GM12864 (cell line): ENCODE measurements at regions not wholly inside any gene's neighbourhood (a gene's known extent, or its start where the extent isn't known, plus 50 kb on each side); places are given as distances from the start of the nearest gene placed in this dataset.

Experiments used
- DNase-seq: peaks from one replicate; pipeline ENCODE4 v3.0.0-alpha.2; 2011; ENCODE audit warnings: low read depth
- H3K4me3 ChIP-seq: 2 replicates; pipeline ENCODE4 v1.5.1; 2011; ENCODE audit warnings: mild to moderate bottlenecking, low read depth, low read length, control low read depth
- CTCF ChIP-seq: IDR thresholded peaks from 2 replicates; pipeline ENCODE4 v1.5.1; 2011; ENCODE audit warnings: low read depth, mild to moderate bottlenecking, moderate library complexity, low read length, control low read depth, inconsistent platforms; ENCODE audit errors: missing control alignments

- DNase-seq = no peak
- no peak overlapping the region for H3K4me3 ChIP-seq
- TF ChIP-seq CTCF = no peak
These were observed 139.2 kb downstream of the GLI2 start for GRCh38 chr2:120874888-120875275.

- no peak for TF ChIP-seq CTCF
- H3K4me3 ChIP-seq = no peak overlapping the region
- DNase-seq = no peak
These were observed 139.8 kb downstream of the GLI2 start for GRCh38 chr2:120875431-120875830.

GRCh38 chr2:120876526-120877280 lies 141.0 kb downstream of the GLI2 start:
- TF ChIP-seq CTCF = no peak
- DNase-seq = no peak
- H3K4me3 ChIP-seq = no peak overlapping the region

- DNase-seq = no peak
- TF ChIP-seq CTCF = no peak
- H3K4me3 ChIP-seq = no peak overlapping the region
These were observed 141.7 kb downstream of the GLI2 start for GRCh38 chr2:120877409-120877808.

GRCh38 chr2:120878970-120879369 lies 143.3 kb downstream of the GLI2 start:
- H3K4me3 ChIP-seq = no peak overlapping the region
- DNase-seq = no peak
- TF ChIP-seq CTCF = no peak

GRCh38 chr2:120879431-120880295 lies 144.0 kb downstream of the GLI2 start:
- TF ChIP-seq CTCF = no peak
- no peak for DNase-seq
- H3K4me3 ChIP-seq = no peak overlapping the region
